GM23338 (cell line): ENCODE measurements at regions not wholly inside any gene's neighbourhood (a gene's known extent, or its start where the extent isn't known, plus 50 kb on each side); places are given as distances from the start of the nearest gene placed in this dataset.

ENCODE experiments used
- CTCF ChIP-seq, 2 experiments: fragments of 200-600 bp in 1 of 2; sonication (generic) in 1 of 2; conservative IDR thresholded peaks; 2 replicates each; pipeline versions ENCODE4 v1.5.1 to v1.6.1; 2016 to 2017; ENCODE audit warnings: antibody characterized with exemption in 2 of 2, low read depth in 2 of 2, mild to moderate bottlenecking in 2 of 2, moderate library complexity in 1 of 2
- ETS1 ChIP-seq: IDR thresholded peaks from 2 replicates; pipeline ENCODE4 v1.6.1; 2016; ENCODE audit warnings: antibody characterized with exemption
- EZH2 ChIP-seq: fragments of 200-600 bp; sonication (generic); IDR thresholded peaks from one replicate; pipeline ENCODE4 v1.8.0; 2017; ENCODE audit warnings: antibody characterized with exemption, mild to moderate bottlenecking, low read depth; ENCODE audit not compliant: unreplicated experiment
- EZH2phosphoT487 ChIP-seq: fragments of 200-600 bp; sonication (generic); IDR thresholded peaks from one replicate; pipeline ENCODE4 v1.8.1; 2018; ENCODE audit warnings: antibody characterized with exemption; ENCODE audit not compliant: unreplicated experiment
- NANOG ChIP-seq: IDR thresholded peaks from 2 replicates; pipeline ENCODE4 v1.6.1; 2016; ENCODE audit warnings: antibody characterized with exemption, borderline replicate concordance
- POLR2AphosphoS5 ChIP-seq: IDR thresholded peaks from 2 replicates; pipeline ENCODE4 v1.6.1; 2016; ENCODE audit warnings: antibody characterized with exemption, low read depth

DNA sequence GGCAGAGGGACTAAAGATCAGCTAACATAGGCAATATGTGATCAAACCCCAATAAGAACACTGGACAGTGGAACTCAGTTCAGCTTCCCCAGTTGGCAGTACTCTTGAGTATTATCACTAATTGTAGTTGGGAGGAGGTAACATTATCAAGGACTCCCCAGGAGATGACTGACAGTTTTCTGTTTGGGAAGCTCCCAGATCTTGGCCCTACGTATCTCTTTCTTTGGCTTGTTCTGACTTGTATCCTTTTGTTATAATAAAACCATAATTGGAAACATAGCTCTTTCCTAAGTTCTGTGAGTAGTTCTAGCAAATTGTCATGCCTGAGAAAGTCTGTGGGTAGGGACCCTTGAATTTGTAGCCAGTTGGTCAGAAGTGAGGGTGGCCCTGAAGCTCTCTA is 316.4 kb downstream of the ZNF621 start:
- TF ChIP-seq CTCF (conservative IDR thresholded peaks at IDR 0.05; ENCODE audit: low read depth in 2 of 2) (no peak), EZH2 (no peak), ETS1 (no peak), POLR2AphosphoS5 (no peak), NANOG (no peak), EZH2phosphoT487 (no peak)
